Esophagus (tissue), 2 donors: ENCODE measurements at regions not wholly inside any gene's neighbourhood (a gene's known extent, or its start where the extent isn't known, plus 50 kb on each side); places are given as distances from the start of the nearest gene placed in this dataset.

Source experiments
- H3K27ac ChIP-seq, 2 donors: one replicate each; pipeline ENCODE4 v1.5.1; 2013; ENCODE audit warnings: low read depth in 2 of 2, mild to moderate bottlenecking in 2 of 2, inconsistent platforms in 1 of 2, low read length in 1 of 2, moderate library complexity in 1 of 2
- H3K27me3 ChIP-seq, 2 donors: one replicate each; pipeline ENCODE4 v1.6.1; 2013; ENCODE audit warnings: low read length in 2 of 2, control low read depth in 1 of 2, mild to moderate bottlenecking in 1 of 2; ENCODE audit not compliant: insufficient read depth in 2 of 2, control insufficient read depth in 1 of 2
- H3K36me3 ChIP-seq, 2 donors: one replicate each; pipeline ENCODE4 v1.6.1; 2013; ENCODE audit warnings: low read length in 1 of 2; ENCODE audit not compliant: control insufficient read depth in 2 of 2, insufficient read depth in 2 of 2
- H3K4me1 ChIP-seq, 2 donors: one replicate each; pipeline ENCODE4 v1.6.1; 2013; ENCODE audit warnings: low read length in 1 of 2; ENCODE audit not compliant: control insufficient read depth in 2 of 2, insufficient read depth in 2 of 2
- H3K4me3 ChIP-seq, 2 donors: one replicate each; pipeline ENCODE4 v1.5.1; 2013; ENCODE audit warnings: low read length in 2 of 2, mild to moderate bottlenecking in 2 of 2, low read depth in 1 of 2, moderate library complexity in 1 of 2
- H3K9me3 ChIP-seq, 2 donors: one replicate each; pipeline ENCODE4 v1.6.1; 2013; ENCODE audit warnings: mild to moderate bottlenecking in 2 of 2, low read depth in 1 of 2, low read length in 1 of 2, moderate library complexity in 1 of 2; ENCODE audit not compliant: control insufficient read depth in 2 of 2, insufficient read depth in 1 of 2
- WGBS, 2 donors: extraction: QIAGEN DNeasy Blood & Tissue Kit; methylation state at CpG; one replicate each; pipeline ENCODE4 v1.1.7; 2013; 5-methylcytosine and 5-hydroxymethylcytosine counted together
- donor health status: healthy with polysubstance abuse.
- donor health status: Bipolar disorder and iron deficiency.

- Histone ChIP-seq H3K27ac (no peak overlapping the region), H3K36me3 (no peaks in the 10 kb centered on the region), H3K4me3 (no peak overlapping the region), H3K9me3 (peaks cover 0 to 3% of the 10 kb centered on the region in 2 donors), H3K27me3 (no peaks in the 10 kb centered on the region), H3K4me1 (no peaks in the 10 kb centered on the region)
- WGBS, 2 donors: 65 to 76% methylated on average over 5 of the region's 5 CpGs
Measured at GRCh38 chr6:92362404-92362803, 1057.0 kb downstream of the EPHA7 start.

- peaks cover 0 to 3% of the 10 kb centered on the region in 2 donors for H3K9me3 ChIP-seq
- 89% methylated on average over 9 of the region's 9 CpGs for WGBS, 2 donors
- H3K27ac ChIP-seq: no peak overlapping the region
- H3K4me3 ChIP-seq: no peak overlapping the region
- H3K4me1 ChIP-seq: no peaks in the 10 kb centered on the region
- no peaks in the 10 kb centered on the region for H3K36me3 ChIP-seq
- no peaks in the 10 kb centered on the region for H3K27me3 ChIP-seq
Measured at GRCh38 chr6:92361990-92362389, 1057.4 kb downstream of the EPHA7 start.

- WGBS, 2 donors: 79 to 89% methylated on average over 2 of the region's 2 CpGs
- H3K4me3 ChIP-seq: no peak overlapping the region
- no peak overlapping the region for H3K27ac ChIP-seq
Measured at GRCh38 chr6:92354270-92354829, 1065.0 kb downstream of the EPHA7 start.

GRCh38 chr6:92352130-92352529 lies 1067.2 kb downstream of the EPHA7 start:
- no peak overlapping the region for H3K4me3 ChIP-seq
- no peaks in the 10 kb centered on the region for H3K9me3 ChIP-seq
- no peak overlapping the region for H3K27ac ChIP-seq
- no peaks in the 10 kb centered on the region for H3K36me3 ChIP-seq
- H3K4me1 ChIP-seq: no peaks in the 10 kb centered on the region
- 82 to 83% methylated on average over 2 of the region's 2 CpGs for WGBS, 2 donors
- no peaks in the 10 kb centered on the region for H3K27me3 ChIP-seq

More at GRCh38 chr6:92354270-92354829, 1065.0 kb downstream of the EPHA7 start:
- no peaks in the 10 kb centered on the region for H3K4me1 ChIP-seq
- no peaks in the 10 kb centered on the region for H3K36me3 ChIP-seq
- H3K27me3 ChIP-seq: no peaks in the 10 kb centered on the region
- H3K9me3 ChIP-seq: no peaks in the 10 kb centered on the region

- Histone ChIP-seq H3K4me3 (no peak overlapping the region), H3K36me3 (no peaks in the 10 kb centered on the region), H3K9me3 (no peaks in the 10 kb centered on the region), H3K27me3 (no peaks in the 10 kb centered on the region), H3K4me1 (no peaks in the 10 kb centered on the region), H3K27ac (no peak overlapping the region)
- 71 to 77% methylated on average over 3 of the region's 3 CpGs for WGBS, 2 donors
Measured at GRCh38 chr6:92341201-92341600, 1078.2 kb downstream of the EPHA7 start.

GRCh38 chr6:92339936-92340640 lies 1079.3 kb downstream of the EPHA7 start:
- Histone ChIP-seq H3K4me1 (no peaks in the 10 kb centered on the region), H3K27ac (no peak overlapping the region), H3K9me3 (no peaks in the 10 kb centered on the region), H3K27me3 (no peaks in the 10 kb centered on the region), H3K36me3 (no peaks in the 10 kb centered on the region), H3K4me3 (no peak overlapping the region)
- 45 to 52% methylated on average over 4 of the region's 4 CpGs for WGBS, 2 donors

GRCh38 chr6:92337571-92337970 lies 1081.8 kb downstream of the EPHA7 start:
- no peaks in the 10 kb centered on the region for H3K4me1 ChIP-seq
- WGBS, 2 donors: 46 to 52% methylated on average over 2 of the region's 2 CpGs
- H3K36me3 ChIP-seq: no peaks in the 10 kb centered on the region

GRCh38 chr6:92329208-92329847 lies 1090.0 kb downstream of the EPHA7 start:
- no peaks in the 10 kb centered on the region for H3K9me3 ChIP-seq
- no peak overlapping the region for H3K27ac ChIP-seq
- H3K27me3 ChIP-seq: no peaks in the 10 kb centered on the region
- no peaks in the 10 kb centered on the region for H3K36me3 ChIP-seq
- H3K4me3 ChIP-seq: no peak overlapping the region
- 59 to 66% methylated on average over 7 of the region's 7 CpGs for WGBS, 2 donors
- no peaks in the 10 kb centered on the region for H3K4me1 ChIP-seq

More at GRCh38 chr6:92337571-92337970, 1081.8 kb downstream of the EPHA7 start:
- no peaks in the 10 kb centered on the region for H3K9me3 ChIP-seq
- H3K4me3 ChIP-seq: no peak overlapping the region
- no peak overlapping the region for H3K27ac ChIP-seq
- H3K27me3 ChIP-seq: no peaks in the 10 kb centered on the region

- Histone ChIP-seq H3K36me3 (no peaks in the 10 kb centered on the region), H3K27me3 (no peaks in the 10 kb centered on the region), H3K9me3 (no peaks in the 10 kb centered on the region), H3K4me3 (no peak overlapping the region), H3K27ac (no peak overlapping the region), H3K4me1 (no peaks in the 10 kb centered on the region)
- whole genome bisulfite sequencing, 2 donors: 64 to 72% methylated on average over 1 of the region's 1 CpG
Measured at GRCh38 chr6:92315312-92315711, 1104.0 kb downstream of the EPHA7 start.
